ACHN (cell line): ENCODE measurements at regions not wholly inside any gene's neighbourhood (a gene's known extent, or its start where the extent isn't known, plus 50 kb on each side); places are given as distances from the start of the nearest gene placed in this dataset.

Experiments
- DNase-seq: peaks from one replicate; pipeline ENCODE4 v3.0.0-alpha.2; 2015
- in situ Hi-C: cut with HindIII; loops from 2 replicates; pipeline ENCODE4 v1.10.0; 2017; ENCODE audit warnings: low sequenced_read_pairs, low pct_ligation_motif_present, low pct_unique_long_range_greater_than_20kb

DNA sequence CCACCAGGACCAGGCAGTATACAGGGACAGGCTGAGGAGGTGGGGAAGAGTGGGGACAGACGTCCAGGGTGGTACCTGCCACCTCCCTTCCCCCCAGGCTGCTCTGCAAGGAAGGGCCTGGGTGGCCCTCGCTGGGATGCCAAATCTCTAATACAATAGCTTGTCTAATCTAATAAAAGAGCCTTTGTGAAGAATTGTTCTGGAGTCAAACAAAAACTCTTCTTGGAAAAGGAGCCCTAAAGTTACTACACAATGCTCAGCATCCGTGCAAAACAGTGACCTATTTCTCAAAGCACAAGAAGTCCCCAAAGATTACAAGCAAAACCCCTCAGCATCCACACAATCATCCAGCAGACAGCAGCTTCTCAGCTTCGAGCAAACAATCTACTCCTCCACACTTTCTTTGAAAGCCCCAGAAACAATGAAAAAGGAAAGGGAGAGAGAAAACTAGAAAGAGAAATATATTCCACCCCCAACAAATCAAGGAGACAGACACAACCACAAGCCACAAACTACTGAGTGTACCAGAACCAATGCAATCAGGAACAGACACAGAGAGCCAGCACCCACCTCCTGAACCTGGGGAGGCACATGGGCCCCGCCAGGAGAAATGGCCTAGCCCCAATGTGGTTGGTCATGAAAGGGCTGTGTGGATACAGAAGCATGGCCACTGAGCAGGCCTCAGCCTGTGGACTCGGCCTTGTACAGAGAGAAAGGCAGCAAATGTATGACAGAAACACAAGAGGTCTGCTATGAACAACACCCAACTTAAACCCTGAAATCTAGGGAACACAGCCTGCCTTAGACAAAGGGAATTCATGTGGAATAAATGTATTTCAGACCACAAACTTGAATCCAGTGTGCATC, 177.1 kb upstream of the CHRNA7 start:
- in situ Hi-C loops, result no loop called here
- DNase-seq, result no peak

GRCh38 chr15:31856581-31856980, 173.7 kb upstream of the CHRNA7 start:
- in situ Hi-C loops, result no loop called here
- DNase-seq, result no peak

- in situ Hi-C loops, result no loop called here
- DNase-seq, result no peak
These were observed 173.1 kb upstream of the CHRNA7 start for GRCh38 chr15:31857194-31857593.

DNA sequence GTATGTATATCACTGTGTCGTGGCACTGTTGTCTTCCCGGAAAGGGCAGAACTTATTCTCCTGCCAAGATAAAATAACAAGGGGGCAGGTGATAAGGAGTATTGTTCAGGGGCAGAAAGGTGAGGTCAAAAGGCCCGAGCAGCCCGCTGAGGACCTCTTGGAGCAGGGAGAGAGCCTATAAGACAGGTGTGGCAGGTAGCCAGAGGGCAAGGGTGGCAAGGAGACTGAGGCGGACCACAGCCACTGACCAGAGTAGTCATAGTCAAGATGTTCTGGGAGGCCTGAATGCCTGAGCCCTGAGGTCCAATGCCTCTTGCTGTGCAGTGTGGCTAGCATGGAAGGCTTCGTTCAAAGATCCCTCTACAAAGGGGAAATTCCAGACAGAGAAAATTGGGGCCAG, 172.3 kb upstream of the CHRNA7 start:
- in situ Hi-C loops, result no loop called here
- DNase-seq, result no peak

- in situ Hi-C loops, result no loop called here
- DNase-seq, result no peak
These were observed 164.1 kb upstream of the CHRNA7 start for GRCh38 chr15:31866248-31866647.

GRCh38 chr15:31867536-31868442, 162.5 kb upstream of the CHRNA7 start:
- peak; percentile 48 for DNase-seq
- in situ Hi-C loops, result no loop called here

DNA sequence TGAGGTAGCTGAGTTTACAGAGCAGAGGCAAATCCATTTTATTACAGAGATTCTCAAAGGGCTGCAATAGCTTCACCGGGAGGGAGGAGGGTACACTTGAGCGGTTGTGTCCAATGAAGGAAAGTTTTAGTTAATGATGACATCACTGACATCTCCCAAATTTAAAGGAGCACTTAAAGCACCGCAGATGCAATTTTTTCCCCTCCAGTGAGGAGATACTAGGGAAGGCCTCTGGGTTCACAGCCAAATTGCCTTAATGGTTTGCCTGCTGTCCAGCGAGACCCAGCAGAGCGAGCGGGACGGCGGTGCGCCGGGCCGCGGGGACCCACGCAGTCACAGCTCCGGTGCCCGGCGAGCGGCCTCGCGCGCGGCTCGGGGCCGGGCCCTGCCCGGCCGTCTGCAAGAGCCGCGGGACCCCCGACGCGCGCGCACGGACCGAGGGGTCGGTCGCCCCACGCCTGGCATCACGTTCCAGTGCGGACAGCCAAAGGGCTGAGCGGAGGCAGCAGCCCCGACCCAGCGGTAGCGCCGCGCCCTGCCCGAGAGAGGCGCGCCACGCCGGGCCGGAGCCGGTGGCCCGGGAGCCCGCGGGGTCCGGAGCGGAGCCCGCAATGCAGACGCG, 160.5 kb upstream of the CHRNA7 start:
- in situ Hi-C loops, result no loop called here
- DNase-seq, result no peak

DNA sequence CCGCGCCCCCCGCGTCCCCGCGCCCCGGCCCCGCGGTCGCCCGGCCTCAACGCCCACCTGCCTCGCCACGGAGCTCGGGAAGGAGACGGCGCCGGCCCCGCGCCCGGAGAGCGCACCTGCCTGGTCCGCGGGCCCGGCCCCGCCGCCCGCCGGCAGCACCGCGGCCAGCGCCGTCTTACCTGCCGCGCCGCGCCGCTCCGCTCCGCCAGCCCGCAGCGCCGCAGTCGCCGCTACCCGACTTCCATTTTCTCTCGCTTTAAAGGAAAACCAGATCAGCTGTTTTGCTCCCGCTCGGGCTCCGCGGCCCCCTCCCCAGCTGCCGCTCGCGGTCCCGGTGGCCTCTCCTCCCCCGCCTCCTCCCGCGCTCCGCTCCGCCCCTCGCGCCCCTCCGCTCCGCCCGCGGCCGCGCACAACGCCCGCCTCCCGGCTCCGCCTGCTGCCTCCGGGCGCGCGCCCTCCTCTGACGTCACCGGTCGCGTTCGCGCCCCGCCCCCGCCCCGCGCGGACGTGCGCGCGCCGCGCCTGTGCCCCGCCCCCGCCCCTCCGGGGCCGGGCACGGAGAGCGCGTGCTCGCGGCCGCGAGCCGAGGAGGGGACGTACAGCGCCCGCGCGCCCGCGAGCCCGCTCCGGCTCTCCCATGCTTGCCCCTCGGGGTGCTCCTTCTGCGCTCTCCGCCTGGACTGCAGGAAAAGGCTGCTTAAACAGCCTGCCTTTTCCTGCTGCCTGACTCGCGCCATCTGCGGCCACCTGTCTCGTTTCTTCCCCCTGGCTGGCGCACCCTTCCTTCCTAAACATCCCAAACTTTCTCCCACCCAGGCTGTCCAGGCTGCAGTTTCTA, 159.8 kb upstream of the CHRNA7 start, which contains the start of gene OTUD7A:
TSS of gene OTUD7A (minus strand) at position 346 of the 838 bp plus-strand sequence.
- peak; percentile 70 for DNase-seq
- in situ Hi-C loops, result no loop called here

DNA sequence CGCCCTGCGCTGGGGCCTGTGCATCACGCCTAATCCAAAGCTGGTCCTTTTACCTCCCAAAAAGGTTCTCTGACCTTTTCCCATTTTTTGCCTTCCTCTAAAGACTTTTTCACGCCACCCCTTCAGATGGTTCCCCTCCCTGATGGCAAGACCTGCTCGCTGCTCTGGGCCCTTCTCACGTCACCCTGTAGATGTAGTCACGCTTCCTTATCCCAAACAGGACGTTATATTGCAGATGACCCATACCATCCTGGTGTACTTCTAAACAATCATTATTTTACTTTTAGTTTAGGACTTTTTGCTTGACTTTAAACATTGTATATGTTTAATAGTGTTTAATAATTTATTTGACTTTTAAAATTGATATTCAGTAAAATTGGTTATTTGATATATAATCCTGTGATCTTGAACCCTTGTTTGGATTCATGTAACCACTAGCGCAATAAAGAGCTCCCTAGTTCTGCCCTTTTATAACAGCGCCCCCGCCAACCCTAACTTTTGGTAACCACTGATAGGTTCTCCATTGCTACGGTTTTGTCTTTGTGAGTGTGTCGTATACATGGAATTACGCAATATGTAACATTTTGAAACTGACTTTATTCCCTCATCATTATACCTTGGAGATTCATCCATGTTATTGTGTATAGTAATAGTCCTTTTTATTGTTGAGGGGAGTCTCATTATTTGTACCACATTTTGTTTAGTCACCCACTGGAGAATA, 159.0 kb upstream of the CHRNA7 start:
- in situ Hi-C loops, result no loop called here
- peak; percentile 0 for DNase-seq

DNA sequence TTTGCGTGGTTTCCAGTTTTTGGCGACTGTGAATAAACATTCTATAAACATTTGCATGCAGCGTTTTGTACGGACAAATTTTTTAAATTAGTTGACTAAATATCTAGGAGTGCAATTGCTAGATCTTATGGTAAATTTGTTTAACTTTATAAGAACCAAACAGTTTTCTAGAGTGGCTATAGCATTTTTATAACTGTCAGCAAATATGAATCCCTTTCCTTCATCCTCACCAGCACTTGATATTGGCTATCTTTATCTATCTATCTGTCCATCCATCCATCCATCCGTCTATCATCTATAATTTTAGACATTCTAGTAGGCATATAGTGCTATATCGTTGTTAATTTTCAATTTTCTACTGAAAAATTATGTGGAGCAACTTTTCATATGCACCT, 158.4 kb upstream of the CHRNA7 start:
- DNase-seq, result no peak

DNA sequence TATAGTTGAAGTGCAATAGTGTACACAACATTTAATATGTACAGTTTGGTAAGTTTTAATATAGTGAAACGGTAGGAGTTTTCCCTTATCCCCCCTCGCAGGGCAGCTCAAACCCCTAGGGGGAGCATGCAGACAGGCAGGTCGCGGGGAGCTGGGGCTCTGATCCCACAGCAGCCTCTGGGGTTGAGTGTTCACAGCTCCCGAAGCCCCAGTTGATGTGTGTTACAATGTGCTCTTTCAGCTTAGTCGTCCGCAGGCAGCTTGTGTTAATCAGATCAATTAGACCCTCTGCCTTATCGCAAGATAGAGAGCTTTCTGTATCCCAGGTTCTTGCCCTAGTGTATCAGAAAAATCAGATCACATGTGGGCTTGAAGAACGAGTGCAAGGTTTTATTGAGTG, 143.1 kb upstream of the CHRNA7 start:
- DNase-seq, result no peak

More for the DNA sequence above, 158.4 kb upstream of the CHRNA7 start:
- in situ Hi-C loops, result no loop called here

DNA sequence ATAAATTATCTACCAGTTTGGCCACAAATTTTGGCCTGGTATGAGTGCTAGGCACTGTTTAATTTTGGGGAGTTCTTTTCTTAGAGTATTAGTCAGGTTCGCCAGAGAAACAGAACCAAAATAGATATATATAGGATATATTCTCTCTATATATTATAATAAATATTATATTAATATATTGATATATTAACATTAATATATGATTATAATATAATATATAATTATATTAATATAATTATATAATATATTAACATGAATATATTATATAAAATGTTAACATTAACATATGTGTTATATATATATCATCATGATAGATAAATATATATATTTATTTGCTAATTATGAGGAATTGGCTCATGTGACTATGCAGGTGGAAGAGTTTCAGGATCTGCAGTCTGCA, 137.8 kb upstream of the CHRNA7 start:
- DNase-seq, result no peak

More for the DNA sequence above, 143.1 kb upstream of the CHRNA7 start:
- in situ Hi-C loops, result no loop called here

DNA sequence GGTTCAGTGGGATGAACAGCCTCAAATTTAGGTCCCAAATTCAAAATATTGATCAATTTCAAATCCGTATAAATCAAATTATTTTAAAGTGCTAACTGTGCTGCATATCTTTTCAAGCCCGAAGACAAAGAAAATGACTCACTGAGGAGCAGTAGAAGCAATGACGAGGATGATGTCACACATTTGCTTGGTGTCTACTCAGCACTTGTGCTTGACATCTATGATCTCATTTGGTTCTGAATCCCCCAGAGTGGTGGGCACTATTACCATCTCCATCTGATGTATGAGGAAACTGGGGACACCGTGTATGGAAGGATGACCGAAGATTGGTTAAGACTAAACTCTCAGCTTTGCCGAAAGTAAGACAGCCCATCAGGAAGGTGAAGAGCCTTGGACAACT, 136.5 kb upstream of the CHRNA7 start:
- DNase-seq, result no peak
- in situ Hi-C loops, result no loop called here

More for the DNA sequence above, 137.8 kb upstream of the CHRNA7 start:
- in situ Hi-C loops, result no loop called here

DNA sequence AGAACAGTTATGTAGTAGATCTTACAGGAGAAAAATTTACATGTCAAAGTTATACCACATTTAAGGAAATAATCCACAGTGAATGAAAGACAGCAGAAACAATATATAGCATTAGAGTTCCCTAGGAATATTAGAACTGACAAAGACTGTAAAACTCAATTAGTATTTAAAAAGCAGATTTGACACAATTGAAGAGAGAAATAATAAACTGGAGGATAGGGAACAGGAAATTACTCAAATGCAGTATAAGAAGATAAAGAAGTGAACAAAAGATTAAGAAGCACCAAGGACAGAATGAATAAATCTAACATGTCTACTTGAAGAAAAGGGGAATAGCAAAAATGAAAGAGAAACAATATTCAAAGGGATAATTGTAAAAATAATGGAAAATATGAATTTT, 132.6 kb upstream of the CHRNA7 start:
- no peak for DNase-seq
- in situ Hi-C loops, result no loop called here

- in situ Hi-C loops, result no loop called here
- DNase-seq, result no peak
These were observed 128.8 kb upstream of the CHRNA7 start for GRCh38 chr15:31901501-31901900.

- DNase-seq, result no peak
- in situ Hi-C loops, result no loop called here
These were observed 125.3 kb upstream of the CHRNA7 start for GRCh38 chr15:31905054-31905453.

GRCh38 chr15:31925541-31925940, 104.8 kb upstream of the CHRNA7 start:
- in situ Hi-C loops, result no loop called here

GRCh38 chr15:31930967-31931366, 99.3 kb upstream of the CHRNA7 start:
- DNase-seq, result no peak
- in situ Hi-C loops, result no loop called here

More at GRCh38 chr15:31925541-31925940, 104.8 kb upstream of the CHRNA7 start:
- DNase-seq, result no peak
